ENCODE measurements at regions not wholly inside any gene's neighbourhood (a gene's known extent, or its start where the extent isn't known, plus 50 kb on each side); places are given as distances from the start of the nearest gene placed in this dataset.
"Not testable (repeated sequence)": the region's sequence is repeated elsewhere in the genome, so short reads cannot be mapped to it uniquely, and the experiment has no call there.

DNA sequence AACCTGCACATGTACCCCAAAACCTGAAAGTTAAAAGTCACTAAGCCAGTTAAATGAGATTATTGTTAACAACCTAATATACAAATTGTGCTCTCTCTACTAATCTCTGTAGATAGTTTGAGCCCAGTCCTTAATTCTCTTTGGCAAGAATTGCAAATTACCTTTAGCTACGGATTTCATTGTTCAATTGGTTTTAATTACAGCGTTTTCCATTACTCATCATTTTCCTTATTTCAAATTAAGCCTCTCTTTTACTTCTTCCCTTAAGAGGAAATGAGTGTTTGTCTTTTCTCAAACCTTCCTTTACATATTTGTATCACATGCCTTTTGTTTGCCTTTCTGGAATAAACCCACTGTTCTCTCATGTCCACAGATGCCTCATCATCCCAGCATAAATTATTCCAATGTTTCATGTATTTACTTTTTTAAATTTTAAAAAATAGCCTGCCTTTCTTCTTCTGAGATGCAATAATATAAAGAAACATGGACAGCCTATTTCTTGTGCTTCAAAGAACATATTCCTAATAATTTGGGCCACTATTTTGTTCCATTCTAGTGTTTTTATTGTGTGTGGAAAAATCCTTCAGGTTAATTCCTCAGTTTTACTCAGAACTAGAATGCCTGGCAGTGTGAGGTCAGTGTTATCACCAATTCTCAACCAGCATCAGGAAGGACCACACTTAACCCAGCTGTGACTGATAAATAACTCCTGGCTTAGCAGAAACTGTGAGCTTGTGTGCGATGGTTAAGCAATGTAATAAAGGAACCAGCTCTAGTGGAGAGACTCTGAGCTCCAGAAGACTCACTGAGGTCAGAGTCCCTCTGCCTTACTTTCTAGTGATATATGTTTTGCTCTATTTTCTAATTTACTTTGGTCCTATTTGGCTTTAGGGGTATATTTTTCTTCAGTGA is 600.5 kb downstream of the LTN1 start:
- WGBS, 2 experiments (ENCODE audit: insufficient coverage in 1 of 2, insufficient read length in 1 of 2) = 77 to 97% methylated on average over 3 of the region's 3 CpGs
- H3K27ac ChIP-seq (ENCODE audit: low read depth, low read length) = no peak overlapping the region
- H3K9ac ChIP-seq (ENCODE audit: extremely low read depth, low read length, poor library complexity, severe bottlenecking) = no peak overlapping the region
- no peaks in the 10 kb centered on the region for H3K4me1 ChIP-seq (ENCODE audit: control insufficient read depth, insufficient read depth, low read length)
- H3K9me3 ChIP-seq (ENCODE audit: control insufficient read depth, low read length) = peaks cover 15% of the 10 kb centered on the region
- Mint-ChIP-seq H3K36me3 (ENCODE audit: low read depth) (no peaks in the 10 kb centered on the region), H3K9me3 (peaks cover 24% of the 10 kb centered on the region), H3K27ac (no peak overlapping the region), H3K4me3 (no peak overlapping the region), H3K27me3 (ENCODE audit: insufficient read depth) (peaks cover 33% of the 10 kb centered on the region), H3K4me1 (no peaks in the 10 kb centered on the region)
- no peak overlapping the region for H3K4me3 ChIP-seq (ENCODE audit: low read length)
- H3K36me3 ChIP-seq (ENCODE audit: control insufficient read depth, insufficient read depth, low read length) = no peaks in the 10 kb centered on the region
- no peak for DNase-seq
- peaks cover 33% of the 10 kb centered on the region for H3K27me3 ChIP-seq (ENCODE audit: control insufficient read depth, insufficient read depth, low read length, poor library complexity, severe bottlenecking)
- no peak for TF ChIP-seq CTCF (conservative IDR thresholded peaks at IDR 0.05)

DNA sequence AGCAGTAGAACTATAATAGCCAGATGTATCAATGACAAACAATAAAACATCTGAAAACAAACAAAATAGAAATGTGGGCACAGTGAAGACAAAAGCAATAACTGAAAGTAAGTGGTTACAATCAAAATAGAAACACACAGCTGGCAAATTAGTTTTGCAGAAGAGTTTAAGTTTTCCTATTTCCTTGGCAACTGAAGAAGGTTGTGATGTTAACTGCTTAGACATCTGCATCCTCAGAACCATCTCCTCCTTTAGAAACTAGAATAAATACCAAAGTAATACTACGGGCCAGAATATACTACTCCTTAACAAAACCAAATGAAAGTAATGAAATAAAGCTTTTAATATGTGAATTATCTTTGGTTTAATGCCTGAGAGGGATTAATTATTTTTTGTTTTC is 605.5 kb downstream of the LTN1 start:
- no peaks in the 10 kb centered on the region for H3K36me3 Mint-ChIP-seq (ENCODE audit: low read depth)
- no peak overlapping the region for H3K4me3 Mint-ChIP-seq
- Histone ChIP-seq H3K27ac (ENCODE audit: low read depth, low read length) (no peak overlapping the region), H3K36me3 (ENCODE audit: control insufficient read depth, insufficient read depth, low read length) (no peaks in the 10 kb centered on the region), H3K9ac (ENCODE audit: extremely low read depth, low read length, poor library complexity, severe bottlenecking) (no peak overlapping the region), H3K27me3 (ENCODE audit: control insufficient read depth, insufficient read depth, low read length, poor library complexity, severe bottlenecking) (no peaks in the 10 kb centered on the region), H3K4me1 (ENCODE audit: control insufficient read depth, insufficient read depth, low read length) (no peaks in the 10 kb centered on the region), H3K9me3 (ENCODE audit: control insufficient read depth, low read length) (no peaks in the 10 kb centered on the region), H3K4me3 (ENCODE audit: low read length) (no peak overlapping the region)
- H3K4me1 Mint-ChIP-seq = no peaks in the 10 kb centered on the region
- peaks cover 2% of the 10 kb centered on the region for H3K27me3 Mint-ChIP-seq (ENCODE audit: insufficient read depth)
- H3K27ac Mint-ChIP-seq = no peak overlapping the region
- no peaks in the 10 kb centered on the region for H3K9me3 Mint-ChIP-seq
- no peak for DNase-seq
- no CpG with 5 or more reads among the region's 1 CpG for WGBS, 2 experiments (ENCODE audit: insufficient coverage in 1 of 2, insufficient read length in 1 of 2)
- TF ChIP-seq CTCF (conservative IDR thresholded peaks at IDR 0.05) = no peak

GRCh38 chr21:28385845-28386244 is 606.8 kb downstream of the LTN1 start:
- H3K27ac Mint-ChIP-seq = no peak overlapping the region
- no peaks in the 10 kb centered on the region for H3K36me3 ChIP-seq (ENCODE audit: control insufficient read depth, insufficient read depth, low read length)
- H3K9ac ChIP-seq (ENCODE audit: extremely low read depth, low read length, poor library complexity, severe bottlenecking) = no peak overlapping the region
- no peaks in the 10 kb centered on the region for H3K9me3 Mint-ChIP-seq
- H3K36me3 Mint-ChIP-seq (ENCODE audit: low read depth) = no peaks in the 10 kb centered on the region
- H3K27me3 ChIP-seq (ENCODE audit: control insufficient read depth, insufficient read depth, low read length, poor library complexity, severe bottlenecking) = no peaks in the 10 kb centered on the region
- H3K27ac ChIP-seq (ENCODE audit: low read depth, low read length) = no peak overlapping the region
- no peak for DNase-seq
- H3K27me3 Mint-ChIP-seq (ENCODE audit: insufficient read depth) = peaks cover 2% of the 10 kb centered on the region
- no peaks in the 10 kb centered on the region for H3K9me3 ChIP-seq (ENCODE audit: control insufficient read depth, low read length)
- no peaks in the 10 kb centered on the region for H3K4me1 ChIP-seq (ENCODE audit: control insufficient read depth, insufficient read depth, low read length)
- no peak for TF ChIP-seq CTCF (conservative IDR thresholded peaks at IDR 0.05)
- no peak overlapping the region for H3K4me3 ChIP-seq (ENCODE audit: low read length)
- 100% methylated on average over 1 of the region's 1 CpG; no CpG with 5 or more reads in 1 of the 2 experiments for WGBS, 2 experiments (ENCODE audit: insufficient coverage in 1 of 2, insufficient read length in 1 of 2)
- no peaks in the 10 kb centered on the region for H3K4me1 Mint-ChIP-seq
- H3K4me3 Mint-ChIP-seq = no peak overlapping the region

DNA sequence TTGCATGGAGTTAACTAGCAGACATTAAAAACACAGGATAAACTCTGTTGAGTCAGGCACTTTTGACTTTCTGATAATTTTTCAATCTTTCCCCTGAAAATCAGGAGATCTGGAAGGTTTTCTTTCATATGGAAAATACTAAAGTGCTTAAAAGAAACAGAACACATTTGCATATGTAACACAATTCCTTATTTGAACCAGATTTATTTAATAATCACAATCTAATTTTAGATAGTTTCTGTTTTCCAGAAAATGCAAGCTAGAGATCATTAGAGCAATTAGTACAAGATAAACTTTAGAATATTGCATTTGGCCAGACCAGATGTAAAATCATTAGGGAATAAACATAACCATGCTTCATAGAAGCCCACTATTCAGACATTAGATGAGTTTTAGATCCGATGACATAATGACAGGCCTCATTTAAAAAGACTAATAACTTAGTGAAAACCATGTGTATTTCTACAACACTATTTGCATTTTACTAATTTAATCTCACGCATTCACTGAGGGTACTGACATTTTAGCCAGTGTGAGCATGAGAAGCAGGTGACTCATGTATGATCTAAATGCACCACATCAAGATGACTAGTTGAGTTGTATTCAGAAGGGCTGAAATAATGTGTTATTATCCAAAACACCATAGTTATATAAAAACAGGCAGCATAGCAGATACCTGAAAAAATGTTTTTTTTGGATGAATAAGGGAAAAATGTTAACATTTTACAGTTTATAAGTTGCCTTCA is 611.5 kb downstream of the LTN1 start:
- H3K27me3 Mint-ChIP-seq (ENCODE audit: insufficient read depth); H3K4me1 ChIP-seq (ENCODE audit: control insufficient read depth, insufficient read depth, low read length); H3K27ac ChIP-seq (ENCODE audit: low read depth, low read length); H3K4me1 Mint-ChIP-seq; H3K4me3 ChIP-seq (ENCODE audit: low read length); H3K4me3 Mint-ChIP-seq; H3K36me3 Mint-ChIP-seq (ENCODE audit: low read depth); H3K27me3 ChIP-seq (ENCODE audit: control insufficient read depth, insufficient read depth, low read length, poor library complexity, severe bottlenecking); H3K27ac Mint-ChIP-seq; H3K9ac ChIP-seq (ENCODE audit: extremely low read depth, low read length, poor library complexity, severe bottlenecking); H3K36me3 ChIP-seq (ENCODE audit: control insufficient read depth, insufficient read depth, low read length); H3K9me3 Mint-ChIP-seq; H3K9me3 ChIP-seq (ENCODE audit: control insufficient read depth, low read length); DNase-seq: not testable (repeated sequence)
- 90% methylated on average over 1 of the region's 2 CpGs; no CpG with 5 or more reads in 1 of the 2 experiments for WGBS, 2 experiments (ENCODE audit: insufficient coverage in 1 of 2, insufficient read length in 1 of 2)

All from endodermal cell (in vitro differentiated cells).